IMR-90 (cell line): ENCODE measurements at regions not wholly inside any gene's neighbourhood (a gene's known extent, or its start where the extent isn't known, plus 50 kb on each side); places are given as distances from the start of the nearest gene placed in this dataset.
A peak's percentile ranks its signal among the peaks of the same experiment; 100 is the strongest.

ENCODE experiments used
- ATAC-seq: fragments of 200-7000 bp; cut with Tn5 transposase; 2 replicates; pipeline ENCODE4 v1.9.1; 2020; ENCODE audit warnings: low read depth, mild to moderate bottlenecking, moderate library complexity
- BruUV-seq: library from RNA; stranded (reverse); fragments of 400-500 nt; replicated peaks from 2 replicates; lab custom pipeline; 2021; lab: Mats Ljungman, UMichigan
- CTCF ChIA-PET: fragments of 300-600 bp; formaldehyde crosslinking; extraction: SDS; loops from one replicate; lab custom pipeline; 2021; ENCODE audit warnings: antibody characterized with exemption; lab: Yijun Ruan, JAX
- POLR2A ChIA-PET: fragments of 300-600 bp; sonication (Branson Sonifier 250); formaldehyde crosslinking; loops from one replicate; lab custom pipeline; 2022; ENCODE audit warnings: antibody characterized with exemption; ENCODE audit not compliant: unreplicated experiment; lab: Charles Lee
- DNase-seq: peaks from one replicate; pipeline ENCODE4 v3.0.0; 2013
- H2AFZ ChIP-seq: replicated peaks from 2 replicates; pipeline ENCODE3; 2013; ENCODE audit warnings: low read length, mild to moderate bottlenecking; ENCODE audit not compliant: poor library complexity
- H2AK5ac ChIP-seq: 2 replicates; pipeline ENCODE4 v1.6.1; 2013; ENCODE audit warnings: low read depth, low read length, inconsistent platforms
- H2AK9ac ChIP-seq: replicated peaks from 2 replicates; pipeline ENCODE3; 2013; ENCODE audit warnings: mild to moderate bottlenecking, low read depth, low read length, moderate library complexity; ENCODE audit not compliant: poor library complexity
- H2BK120ac ChIP-seq: 2 replicates; pipeline ENCODE4 v1.6.1; 2013; ENCODE audit warnings: low read depth, low read length, inconsistent platforms
- H2BK15ac ChIP-seq: 3 replicates; pipeline ENCODE4 v1.6.1; 2013; ENCODE audit warnings: low read depth, low read length, inconsistent platforms
- H2BK20ac ChIP-seq: 2 replicates; pipeline ENCODE4 v1.6.1; 2013; ENCODE audit warnings: low read depth, mild to moderate bottlenecking, inconsistent platforms, low read length, moderate library complexity
- H2BK5ac ChIP-seq: 2 replicates; pipeline ENCODE4 v1.6.1; 2013; ENCODE audit warnings: mild to moderate bottlenecking, low read depth, low read length, inconsistent platforms; ENCODE audit not compliant: poor library complexity, severe bottlenecking
- H3K14ac ChIP-seq: replicated peaks from 2 replicates; pipeline ENCODE4 v1.6.1; 2013; ENCODE audit warnings: low read depth, low read length, inconsistent platforms
- H3K18ac ChIP-seq: 2 replicates; pipeline ENCODE4 v1.6.1; 2013; ENCODE audit warnings: low read depth, low read length, control low read depth
- H3K23ac ChIP-seq: 2 replicates; pipeline ENCODE4 v1.6.1; 2013; ENCODE audit warnings: low read depth, low read length, inconsistent platforms
- H3K27ac ChIP-seq: 2 replicates; pipeline ENCODE4 v1.5.1; 2013; ENCODE audit warnings: mild to moderate bottlenecking, control low read depth, low read length; ENCODE audit not compliant: insufficient read depth
- H3K27me3 ChIP-seq: 2 replicates; pipeline ENCODE4 v1.6.1; 2013; ENCODE audit warnings: low read length; ENCODE audit not compliant: control insufficient read depth, insufficient read depth
- H3K36me3 ChIP-seq: 2 replicates; pipeline ENCODE4 v1.6.1; 2013; ENCODE audit warnings: low read length, mixed read lengths; ENCODE audit not compliant: control insufficient read depth, insufficient read depth
- H3K4ac ChIP-seq: 2 replicates; pipeline ENCODE4 v1.6.1; 2013; ENCODE audit warnings: low read depth, low read length, inconsistent platforms
- H3K4me1 ChIP-seq: 2 replicates; pipeline ENCODE4 v1.6.1; 2013; ENCODE audit warnings: low read length, mixed read lengths; ENCODE audit not compliant: control insufficient read depth, insufficient read depth
- H3K4me2 ChIP-seq: 2 replicates; pipeline ENCODE4 v1.6.1; 2013; ENCODE audit warnings: low read depth, mild to moderate bottlenecking, control low read depth, low read length, moderate library complexity
- H3K4me3 ChIP-seq: 2 replicates; pipeline ENCODE4 v1.5.1; 2013; ENCODE audit warnings: low read depth, mild to moderate bottlenecking, control low read depth, low read length, moderate library complexity; ENCODE audit not compliant: insufficient read depth
- H3K56ac ChIP-seq: 2 replicates; pipeline ENCODE4 v1.6.1; 2013; ENCODE audit warnings: low read length, inconsistent platforms; ENCODE audit not compliant: insufficient read depth; ENCODE audit errors: extremely low read depth
- H3K79me1 ChIP-seq, 2 experiments: 2 replicates each; pipeline ENCODE4 v1.6.1; 2013; ENCODE audit warnings: low read length in 2 of 2, inconsistent platforms in 1 of 2, low read depth in 1 of 2
- H3K9ac ChIP-seq: 2 replicates; pipeline ENCODE4 v1.6.1; 2013; ENCODE audit warnings: low read depth, low read length, control low read depth
- H3K9me1 ChIP-seq: 2 replicates; pipeline ENCODE4 v1.6.1; 2013; ENCODE audit warnings: low read length, inconsistent platforms; ENCODE audit not compliant: insufficient read depth
- H3K9me3 ChIP-seq: 2 replicates; pipeline ENCODE4 v1.6.1; 2013; ENCODE audit warnings: low read length; ENCODE audit not compliant: control insufficient read depth, insufficient read depth
- H4K20me1 ChIP-seq: 2 replicates; pipeline ENCODE4 v1.6.1; 2013; ENCODE audit warnings: low read length, inconsistent platforms; ENCODE audit not compliant: insufficient read depth
- H4K5ac ChIP-seq: 2 replicates; pipeline ENCODE4 v1.6.1; 2013; ENCODE audit warnings: mild to moderate bottlenecking, low read depth, low read length, control low read depth
- H4K8ac ChIP-seq, 2 experiments: 2 replicates each; pipeline ENCODE4 v1.6.1; 2013; ENCODE audit warnings: low read depth in 2 of 2, low read length in 2 of 2, control low read depth in 1 of 2, inconsistent platforms in 1 of 2
- H4K91ac ChIP-seq: 2 replicates; pipeline ENCODE4 v1.6.1; 2013; ENCODE audit warnings: low read depth, low read length, inconsistent platforms; ENCODE audit not compliant: insufficient read depth
- BHLHE40 ChIP-seq: fragments of 150-350 bp; IDR thresholded peaks from 2 replicates; pipeline ENCODE4 v1.6.1; 2016; ENCODE audit warnings: mild to moderate bottlenecking, low read depth, low read length
- CHD1 ChIP-seq: IDR thresholded peaks from 2 replicates; pipeline ENCODE4 v1.6.1; 2012; ENCODE audit warnings: low read depth, low read length, improper control_type of control experiment
- FOS ChIP-seq: fragments of 150-350 bp; IDR thresholded peaks from 2 replicates; pipeline ENCODE4 v1.6.1; 2016; ENCODE audit warnings: low read depth, low read length
- MXI1 ChIP-seq: IDR thresholded peaks from 2 replicates; pipeline ENCODE4 v1.6.1; 2012; ENCODE audit warnings: low read depth, mild to moderate bottlenecking, low read length, moderate library complexity, borderline replicate concordance
- POLR2A ChIP-seq: IDR thresholded peaks from 2 replicates; pipeline ENCODE4 v1.6.1; 2012; ENCODE audit warnings: mild to moderate bottlenecking, low read depth, low read length
- RCOR1 ChIP-seq: IDR thresholded peaks from 2 replicates; pipeline ENCODE4 v1.6.1; 2012; ENCODE audit warnings: mild to moderate bottlenecking, low read length, improper control_type of control experiment; ENCODE audit not compliant: insufficient replicate concordance
- WGBS, 2 experiments: methylation state at CpG; one replicate each; pipeline versions ENCODE4 v1.1.5 to v1.1.7; 2013; ENCODE audit warnings: missing lambda C conversion rate in 2 of 2; ENCODE audit not compliant: insufficient read length in 1 of 2; ENCODE audit errors: extremely low coverage in 2 of 2; 5-methylcytosine and 5-hydroxymethylcytosine counted together
- dilution Hi-C: fragments of 300-500 bp; cut with HindIII; formaldehyde crosslinking; loops from one replicate; pipeline ENCODE4 v1.14.3; 2018; ENCODE audit warnings: low sequenced_read_pairs; ENCODE audit not compliant: unreplicated experiment
- in situ Hi-C: fragments of 300-500 bp; cut with MboI; formaldehyde crosslinking; loops from 3 replicates; pipeline ENCODE4 v1.14.3; 2019; ENCODE audit warnings: low sequenced_read_pairs, inconsistent platforms, mixed read lengths
- intact Hi-C: fragments of 100-400 bp; cut with micrococcal nuclease; formaldehyde crosslinking; loops from 2 replicates; pipeline ENCODE4 v1.10.0; 2022
- TF ChIP-seq, protein P1 (sequence below): conservative IDR thresholded peaks from 2 replicates; pipeline ENCODE4 v1.5.1; 2012; ENCODE audit warnings: mild to moderate bottlenecking, low read depth, low read length, improper control_type of control experiment

DNA sequence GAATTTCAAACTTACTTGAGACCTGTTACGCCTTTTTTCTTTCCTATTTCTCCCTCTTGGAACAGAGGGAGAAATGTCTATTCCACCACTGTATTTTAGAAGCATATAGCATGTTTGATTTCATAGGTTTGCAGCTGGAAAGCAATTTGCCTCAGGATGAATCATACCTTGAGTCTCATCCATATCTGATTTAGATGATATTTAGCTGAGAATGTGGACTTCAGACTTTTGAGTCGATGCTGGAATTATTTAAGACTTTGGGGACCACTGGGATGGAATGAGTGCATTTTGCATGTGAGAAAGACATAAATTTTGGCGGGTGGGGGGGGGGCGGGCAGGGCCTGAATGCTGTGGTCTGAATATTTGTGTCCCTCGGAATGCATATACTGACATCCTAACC lies 67.3 kb upstream of the FOXN2 start:
- intact Hi-C loops, result loop anchor here (5.0 kb wide), 1 partner anchor 170 kb away; no protein-coding TSS in a partner anchor

More for the DNA sequence above, 67.3 kb upstream of the FOXN2 start:
- in situ Hi-C loops, result no loop called here
- H3K9ac ChIP-seq, result no peak overlapping the region
- CTCF ChIA-PET, result no interaction called here
- H2AFZ ChIP-seq, result no peak overlapping the region
- peak overlapping the region; percentile 67; the same call in 1 of the 3 replicates for H2BK15ac ChIP-seq
- H3K27ac ChIP-seq, result no peak overlapping the region
- H4K8ac ChIP-seq, result no peak overlapping the region
- no peak overlapping the region for H2BK5ac ChIP-seq
- H3K4me3 ChIP-seq, result no peak overlapping the region
- no peak overlapping the region for H3K4me2 ChIP-seq
- POLR2A ChIA-PET, result no interaction called here
- no peak overlapping the region for H2BK120ac ChIP-seq
- WGBS, 2 experiments, result no CpG with 5 or more reads among the region's 5 CpGs
- TF ChIP-seq RCOR1 (no peak), FOS (no peak), MXI1 (no peak), POLR2A (no peak), CHD1 (no peak), BHLHE40 (no peak)
- TF ChIP-seq, protein P1, sequence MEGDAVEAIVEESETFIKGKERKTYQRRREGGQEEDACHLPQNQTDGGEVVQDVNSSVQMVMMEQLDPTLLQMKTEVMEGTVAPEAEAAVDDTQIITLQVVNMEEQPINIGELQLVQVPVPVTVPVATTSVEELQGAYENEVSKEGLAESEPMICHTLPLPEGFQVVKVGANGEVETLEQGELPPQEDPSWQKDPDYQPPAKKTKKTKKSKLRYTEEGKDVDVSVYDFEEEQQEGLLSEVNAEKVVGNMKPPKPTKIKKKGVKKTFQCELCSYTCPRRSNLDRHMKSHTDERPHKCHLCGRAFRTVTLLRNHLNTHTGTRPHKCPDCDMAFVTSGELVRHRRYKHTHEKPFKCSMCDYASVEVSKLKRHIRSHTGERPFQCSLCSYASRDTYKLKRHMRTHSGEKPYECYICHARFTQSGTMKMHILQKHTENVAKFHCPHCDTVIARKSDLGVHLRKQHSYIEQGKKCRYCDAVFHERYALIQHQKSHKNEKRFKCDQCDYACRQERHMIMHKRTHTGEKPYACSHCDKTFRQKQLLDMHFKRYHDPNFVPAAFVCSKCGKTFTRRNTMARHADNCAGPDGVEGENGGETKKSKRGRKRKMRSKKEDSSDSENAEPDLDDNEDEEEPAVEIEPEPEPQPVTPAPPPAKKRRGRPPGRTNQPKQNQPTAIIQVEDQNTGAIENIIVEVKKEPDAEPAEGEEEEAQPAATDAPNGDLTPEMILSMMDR, result no peak
- no peak overlapping the region for H3K23ac ChIP-seq
- dilution Hi-C loops, result no loop called here
- no TSS peak for BruUV-seq
- no peak overlapping the region for H2AK9ac ChIP-seq
- no peaks in the 10 kb centered on the region for H3K79me1 ChIP-seq
- H3K14ac ChIP-seq, result no peak overlapping the region
- H4K20me1 ChIP-seq, result peaks cover 4% of the 10 kb centered on the region; the same call in 1 of the 2 replicates
- H3K4me1 ChIP-seq, result peaks cover 9% of the 10 kb centered on the region
- H3K18ac ChIP-seq, result no peak overlapping the region
- H3K56ac ChIP-seq, result no peak overlapping the region
- ATAC-seq (no peak), DNase-seq (peak; percentile 48)
- peak overlapping the region; percentile 57 for H2BK20ac ChIP-seq
- no peaks in the 10 kb centered on the region for H3K9me3 ChIP-seq
- no peak overlapping the region for H3K4ac ChIP-seq
- no peak overlapping the region; the same call in 1 of the 2 replicates for H2AK5ac ChIP-seq
- no peaks in the 10 kb centered on the region for H3K27me3 ChIP-seq
- H3K36me3 ChIP-seq, result no peaks in the 10 kb centered on the region
- no peak overlapping the region for H4K91ac ChIP-seq
- no peak overlapping the region for H4K5ac ChIP-seq
- H3K9me1 ChIP-seq, result 0 out of 2 replicates have a peak, but pooled peaks cover 4% of the 10 kb centered on the region
